HCT116 (cell line): ENCODE measurements at regions not wholly inside any gene's neighbourhood (a gene's known extent, or its start where the extent isn't known, plus 50 kb on each side); places are given as distances from the start of the nearest gene placed in this dataset.

Source experiments
- ATAC-seq: fragments of 200-7000 bp; cut with Tn5 transposase; 2 replicates; pipeline ENCODE4 v1.9.1; 2020; ENCODE audit warnings: mild to moderate bottlenecking, moderate library complexity
- BruUV-seq: library from RNA; stranded (reverse); fragments of 400-500 nt; replicated peaks from 2 replicates; lab custom pipeline; 2021; lab: Mats Ljungman, UMichigan
- CTCF ChIA-PET: fragments of 300-600 bp; sonication (Branson Sonifier 250); formaldehyde crosslinking; loops from one replicate; lab custom pipeline; 2021; ENCODE audit warnings: antibody characterized with exemption; lab: Charles Lee
- POLR2A ChIA-PET: fragments of 300-600, 350-600 bp; sonication (Branson Sonifier 250); formaldehyde crosslinking; loops from one replicate; lab custom pipeline; 2021; ENCODE audit warnings: antibody characterized with exemption; lab: Charles Lee
- RAD21 ChIA-PET, 2 experiments: fragments of 300-600 bp; sonication (Branson Sonifier 250); formaldehyde crosslinking; loops; one replicate each; lab custom pipeline; 2023; ENCODE audit warnings: low total read pairs in 2 of 2; ENCODE audit not compliant: uncharacterized antibody in 2 of 2, unreplicated experiment in 2 of 2, low non-redundant PET in 1 of 2; lab: Charles Lee
- DNase-seq: peaks from one replicate; pipeline ENCODE4 v3.0.0-alpha.2; 2010; ENCODE audit warnings: low read depth, low spot score
- H2AFZ ChIP-seq: fragments of 200-600 bp; shearing (Covaris generic), sonication (generic); 2 replicates; pipeline ENCODE4 v1.6.1; 2017; ENCODE audit warnings: low read depth, mixed run types, mixed read lengths, antibody characterized with exemption, low read length; ENCODE audit not compliant: poor library complexity, severe bottlenecking
- H3K27ac ChIP-seq: 2 replicates; pipeline ENCODE4 v1.5.1; 2012; ENCODE audit warnings: low read depth, low read length
- H3K27me3 ChIP-seq: fragments of 200-600 bp; sonication (generic); 2 replicates; pipeline ENCODE4 v1.6.1; 2016; ENCODE audit warnings: mixed run types, low read length, mixed read lengths; ENCODE audit not compliant: insufficient read depth
- H3K36me3 ChIP-seq, 2 experiments: fragments of 200-500 bp in 1 of 2; fragments of 200-600 bp in 1 of 2; sonication (Bioruptor generic) in 1 of 2; sonication (generic) in 1 of 2; 2 replicates each; pipeline versions ENCODE4 v1.5.1 to v1.6.1; 2014 to 2016; ENCODE audit warnings: low read length in 2 of 2, inconsistent platforms in 1 of 2, mixed read lengths in 1 of 2, mixed run types in 1 of 2; ENCODE audit not compliant: insufficient read depth in 2 of 2, control insufficient read depth in 1 of 2
- H3K4me1 ChIP-seq, 2 experiments: fragments of 200-600 bp in 1 of 2; sonication (generic) in 1 of 2; 2 replicates each; pipeline versions ENCODE4 v1.5.1 to v1.6.1; 2012 to 2017; ENCODE audit warnings: low read length in 2 of 2, inconsistent platforms in 1 of 2, mild to moderate bottlenecking in 1 of 2, mixed read lengths in 1 of 2, mixed run types in 1 of 2, moderate library complexity in 1 of 2; ENCODE audit not compliant: insufficient read depth in 2 of 2, control insufficient read depth in 1 of 2
- H3K4me2 ChIP-seq: fragments of 200-600 bp; sonication (generic); 2 replicates; pipeline ENCODE4 v1.6.1; 2017; ENCODE audit warnings: mixed run types, low read length, mixed read lengths
- H3K4me3 ChIP-seq, 2 experiments: fragments of 200-600 bp in 1 of 2; sonication (generic) in 1 of 2; replicated peaks in 1 of 2; 2 replicates each; pipeline ENCODE4 v1.5.1; 2011 to 2016; ENCODE audit warnings: low read length in 2 of 2, control low read depth in 1 of 2, low read depth in 1 of 2, mild to moderate bottlenecking in 1 of 2, mixed read lengths in 1 of 2, mixed run types in 1 of 2
- H3K79me2 ChIP-seq: fragments of 200-600 bp; sonication (generic); 2 replicates; pipeline ENCODE4 v1.6.1; 2017; ENCODE audit warnings: mild to moderate bottlenecking, mixed run types, low read length, moderate library complexity, mixed read lengths; ENCODE audit not compliant: insufficient read depth
- H3K9ac ChIP-seq: fragments of 200-600 bp; sonication (generic); 2 replicates; pipeline ENCODE4 v1.6.1; 2016; ENCODE audit warnings: low read length, mixed read lengths
- H3K9me2 ChIP-seq: fragments of 200-600 bp; sonication (generic), shearing (Covaris generic); 2 replicates; pipeline ENCODE4 v1.6.1; 2017; ENCODE audit warnings: mixed run types, mild to moderate bottlenecking, moderate library complexity; ENCODE audit not compliant: insufficient read depth
- H3K9me3 ChIP-seq, 2 experiments: fragments of 200-500 bp in 1 of 2; fragments of 200-600 bp in 1 of 2; sonication (Bioruptor generic) in 1 of 2; sonication (generic) in 1 of 2; 2 replicates each; pipeline ENCODE4 v1.6.1; 2014 to 2017; ENCODE audit warnings: low read length in 2 of 2, mixed read lengths in 2 of 2, inconsistent platforms in 1 of 2, low read depth in 1 of 2, mild to moderate bottlenecking in 1 of 2, mixed run types in 1 of 2, moderate library complexity in 1 of 2; ENCODE audit not compliant: control insufficient read depth in 1 of 2, insufficient read depth in 1 of 2
- H4K20me1 ChIP-seq: fragments of 200-600 bp; sonication (generic), shearing (Covaris generic); 2 replicates; pipeline ENCODE4 v1.6.1; 2017; ENCODE audit warnings: mixed run types, mild to moderate bottlenecking, moderate library complexity; ENCODE audit not compliant: insufficient read depth
- ATF3 ChIP-seq: IDR thresholded peaks from 2 replicates; pipeline ENCODE4 v1.6.1; 2012
- CBX3 ChIP-seq: IDR thresholded peaks from 2 replicates; pipeline ENCODE4 v1.6.1; 2012; ENCODE audit warnings: low read depth
- CEBPB ChIP-seq: IDR thresholded peaks from 2 replicates; pipeline ENCODE4 v1.6.1; 2012; ENCODE audit warnings: low read depth
- CTCF ChIP-seq, 3 experiments: fragments of 200-600 bp in 1 of 3; sonication (generic) in 1 of 3; IDR thresholded peaks in 2 of 3; conservative IDR thresholded peaks in 1 of 3; 2 replicates each; pipeline ENCODE4 v1.5.1; 2012 to 2017; ENCODE audit warnings: low read depth in 2 of 3, low read length in 2 of 3, antibody characterized with exemption in 1 of 3, borderline replicate concordance in 1 of 3, control low read depth in 1 of 3, mild to moderate bottlenecking in 1 of 3, mixed read lengths in 1 of 3, mixed run types in 1 of 3, moderate library complexity in 1 of 3; ENCODE audit not compliant: insufficient read depth in 1 of 3
- EGR1 ChIP-seq: IDR thresholded peaks from 2 replicates; pipeline ENCODE4 v1.6.1; 2012; ENCODE audit warnings: low read depth
- ELF1 ChIP-seq: IDR thresholded peaks from 2 replicates; pipeline ENCODE4 v1.6.1; 2012; ENCODE audit warnings: low read depth, borderline replicate concordance
- EZH2 ChIP-seq: fragments of 200-600 bp; sonication (generic); IDR thresholded peaks from 2 replicates; pipeline ENCODE4 v1.6.1; 2017; ENCODE audit warnings: antibody characterized with exemption, mixed run types
- EZH2phosphoT487 ChIP-seq: fragments of 200-600 bp; IDR thresholded peaks from 2 replicates; pipeline ENCODE4 v1.6.1; 2018; ENCODE audit warnings: antibody characterized with exemption, borderline replicate concordance
- FOSL1 ChIP-seq: IDR thresholded peaks from 2 replicates; pipeline ENCODE4 v1.6.1; 2012; ENCODE audit warnings: low read depth
- JUND ChIP-seq: IDR thresholded peaks from 2 replicates; pipeline ENCODE4 v1.6.1; 2012
- POLR2A ChIP-seq: IDR thresholded peaks from 2 replicates; pipeline ENCODE4 v1.7.0; 2011; ENCODE audit warnings: borderline replicate concordance; ENCODE audit not compliant: insufficient read depth, insufficient read length; ENCODE audit errors: extremely low read depth
- POLR2AphosphoS5 ChIP-seq: IDR thresholded peaks from 2 replicates; pipeline ENCODE4 v1.6.1; 2011; ENCODE audit warnings: mild to moderate bottlenecking, low read depth, low read length, moderate library complexity
- RAD21 ChIP-seq: IDR thresholded peaks from 2 replicates; pipeline ENCODE4 v1.6.1; 2012; ENCODE audit warnings: low read depth, mild to moderate bottlenecking
- SIN3A ChIP-seq: IDR thresholded peaks from 2 replicates; pipeline ENCODE4 v1.6.1; 2012; ENCODE audit warnings: low read depth
- SP1 ChIP-seq: IDR thresholded peaks from 2 replicates; pipeline ENCODE4 v1.6.1; 2012; ENCODE audit warnings: low read depth
- SRF ChIP-seq: IDR thresholded peaks from 2 replicates; pipeline ENCODE4 v1.6.1; 2012; ENCODE audit warnings: low read depth
- YY1 ChIP-seq: IDR thresholded peaks from 2 replicates; pipeline ENCODE4 v1.6.1; 2011; ENCODE audit warnings: low read length, low read depth, moderate library complexity, mild to moderate bottlenecking; ENCODE audit not compliant: insufficient replicate concordance; ENCODE audit errors: extremely low read depth
- ZBTB33 ChIP-seq: IDR thresholded peaks from 2 replicates; pipeline ENCODE4 v1.6.1; 2011; ENCODE audit warnings: mild to moderate bottlenecking, low read length, moderate library complexity; ENCODE audit not compliant: insufficient replicate concordance; ENCODE audit errors: extremely low read depth
- ZFX ChIP-seq: fragments of 450-650 bp; IDR thresholded peaks from 2 replicates; pipeline ENCODE4 v1.6.1; 2017
- ZNF274 ChIP-seq: fragments of 200-500 bp; sonication (Bioruptor generic); IDR thresholded peaks from 2 replicates; pipeline ENCODE4 v1.6.1; 2014; ENCODE audit warnings: mild to moderate bottlenecking, low read depth, low read length, inconsistent platforms
- intact Hi-C: fragments of 100-400 bp; cut with micrococcal nuclease; formaldehyde crosslinking; loops from 2 replicates; pipeline ENCODE4 v1.10.0; 2022

GRCh38 chr1:4010814-4011605 lies 110.9 kb upstream of the C1orf174 start:
- POLR2A ChIA-PET: no interaction called here
- Histone ChIP-seq H3K9ac (no peak overlapping the region), H3K4me1 (no peaks in the 10 kb centered on the region), H3K27me3 (peaks cover 5% of the 10 kb centered on the region; the same call in 1 of the 2 replicates), H3K9me3 (no peaks in the 10 kb centered on the region)
- TF ChIP-seq JUND (no peak), YY1 (no peak), EZH2phosphoT487 (no peak), POLR2A (no peak), EGR1 (no peak), ATF3 (no peak), SRF (no peak), FOSL1 (no peak), ZFX (no peak), CTCF (IDR thresholded peaks at IDR 0.05 in 2 of 3, conservative IDR thresholded peaks at IDR 0.05 in 1 of 3; ENCODE audit: borderline replicate concordance in 1 of 3, insufficient read depth in 1 of 3, low read depth in 2 of 3, low read length in 2 of 3) (no peak), RAD21 (no peak), ZNF274 (no peak), SP1 (no peak), CEBPB (no peak), POLR2AphosphoS5 (no peak), EZH2 (no peak), CBX3 (no peak), ELF1 (no peak), ZBTB33 (no peak), SIN3A (no peak)
- TF ChIP-seq, all 23 proteins: peak for 0
- no peaks in the 10 kb centered on the region for H4K20me1 ChIP-seq
- CTCF ChIA-PET: no interaction called here
- no peak overlapping the region for H3K4me3 ChIP-seq
- H3K4me2 ChIP-seq: no peak overlapping the region
- BruUV-seq: no TSS peak
- no peak for ATAC-seq
- no peaks in the 10 kb centered on the region for H3K9me2 ChIP-seq
- no peaks in the 10 kb centered on the region for H3K79me2 ChIP-seq
- no peak overlapping the region for H2AFZ ChIP-seq
- no peak overlapping the region for H3K27ac ChIP-seq
- intact Hi-C loops: no loop called here
- no peak for DNase-seq
- RAD21 ChIA-PET: interaction anchor here in 1 of 2 experiments (0.7 kb wide), 1 partner anchor 107 kb away, joined by 4 read pairs; no protein-coding TSS in a partner anchor
- no peaks in the 10 kb centered on the region for H3K36me3 ChIP-seq
